Adipocyte (in vitro differentiated cells): ENCODE measurements at regions not wholly inside any gene's neighbourhood (a gene's known extent, or its start where the extent isn't known, plus 50 kb on each side); places are given as distances from the start of the nearest gene placed in this dataset.

Experiments used
- DNase-seq: peaks from one replicate; pipeline ENCODE4 v3.0.0-alpha.2; 2015; ENCODE audit warnings: low read depth
- H3K27me3 ChIP-seq: replicated peaks from 2 replicates; pipeline ENCODE4 v1.7.0; 2013; ENCODE audit warnings: mild to moderate bottlenecking, low read length, moderate library complexity; ENCODE audit not compliant: control insufficient read depth, insufficient read depth
- H3K36me3 ChIP-seq: 2 replicates; pipeline ENCODE4 v1.7.0; 2013; ENCODE audit warnings: low read length, mild to moderate bottlenecking, moderate library complexity; ENCODE audit not compliant: control insufficient read depth, insufficient read depth, severe bottlenecking
- H3K4me1 ChIP-seq: 2 replicates; pipeline ENCODE4 v1.7.0; 2013; ENCODE audit warnings: mild to moderate bottlenecking, low read length, moderate library complexity; ENCODE audit not compliant: control insufficient read depth, insufficient read depth
- H3K4me3 ChIP-seq: 2 replicates; pipeline ENCODE4 v1.7.0; 2013; ENCODE audit warnings: mild to moderate bottlenecking, low read length, moderate library complexity
- H3K9ac ChIP-seq: 2 replicates; pipeline ENCODE4 v1.7.0; 2013; ENCODE audit warnings: mild to moderate bottlenecking, low read length, moderate library complexity
- H3K9me3 ChIP-seq: 2 replicates; pipeline ENCODE4 v1.7.0; 2013; ENCODE audit warnings: mild to moderate bottlenecking, low read length, moderate library complexity; ENCODE audit not compliant: control insufficient read depth

DNA sequence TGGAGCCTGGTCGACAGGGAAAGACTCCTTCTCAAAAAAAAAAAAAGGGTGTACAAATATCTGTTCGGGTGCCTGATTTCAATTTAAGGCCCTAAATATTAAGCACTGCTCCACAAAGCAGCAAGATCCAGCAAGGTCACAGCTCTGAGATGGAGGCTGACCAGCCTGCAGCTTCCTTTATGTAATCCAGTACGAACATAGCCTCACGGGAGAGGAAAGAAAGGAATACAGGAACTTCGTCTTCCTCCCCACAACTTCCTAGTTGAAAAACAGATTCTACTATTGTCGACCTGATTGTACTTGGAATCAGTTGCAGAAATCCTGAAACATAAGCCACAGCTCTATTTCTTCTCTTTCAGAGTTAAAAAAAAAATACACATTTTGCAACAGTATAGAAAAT lies 53.5 kb upstream of the TBC1D9 start:
- DNase-seq = no peak
- Histone ChIP-seq H3K36me3 (no peaks in the 10 kb centered on the region), H3K27me3 (peaks cover 24% of the 10 kb centered on the region), H3K9me3 (no peaks in the 10 kb centered on the region), H3K4me3 (no peak overlapping the region), H3K4me1 (no peaks in the 10 kb centered on the region), H3K9ac (no peak overlapping the region)

DNA sequence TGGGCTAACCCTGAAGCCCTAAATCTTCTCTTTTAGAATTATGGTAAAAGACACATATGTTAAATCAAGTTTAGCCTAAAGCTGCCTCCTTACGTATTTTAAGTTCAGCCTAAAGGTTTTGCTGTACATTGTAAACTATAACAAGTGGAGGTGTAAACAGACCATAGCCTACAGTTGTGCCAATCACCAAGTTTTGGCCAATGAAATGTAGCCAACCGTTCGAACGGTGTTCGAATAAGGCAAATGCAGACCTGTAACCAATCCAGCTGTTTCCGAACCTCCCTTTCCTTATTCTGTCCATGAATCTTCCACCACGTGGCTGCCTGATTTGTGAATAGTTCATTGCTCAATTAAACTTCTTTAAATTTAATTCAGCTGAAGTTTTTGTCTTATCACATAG lies 52.1 kb upstream of the TBC1D9 start:
- no peaks in the 10 kb centered on the region for H3K36me3 ChIP-seq
- H3K4me1 ChIP-seq = no peaks in the 10 kb centered on the region
- H3K27me3 ChIP-seq = peaks cover 24% of the 10 kb centered on the region
- H3K4me3 ChIP-seq = no peak overlapping the region
- no peak for DNase-seq
- no peak overlapping the region for H3K9ac ChIP-seq
- H3K9me3 ChIP-seq = no peaks in the 10 kb centered on the region

DNA sequence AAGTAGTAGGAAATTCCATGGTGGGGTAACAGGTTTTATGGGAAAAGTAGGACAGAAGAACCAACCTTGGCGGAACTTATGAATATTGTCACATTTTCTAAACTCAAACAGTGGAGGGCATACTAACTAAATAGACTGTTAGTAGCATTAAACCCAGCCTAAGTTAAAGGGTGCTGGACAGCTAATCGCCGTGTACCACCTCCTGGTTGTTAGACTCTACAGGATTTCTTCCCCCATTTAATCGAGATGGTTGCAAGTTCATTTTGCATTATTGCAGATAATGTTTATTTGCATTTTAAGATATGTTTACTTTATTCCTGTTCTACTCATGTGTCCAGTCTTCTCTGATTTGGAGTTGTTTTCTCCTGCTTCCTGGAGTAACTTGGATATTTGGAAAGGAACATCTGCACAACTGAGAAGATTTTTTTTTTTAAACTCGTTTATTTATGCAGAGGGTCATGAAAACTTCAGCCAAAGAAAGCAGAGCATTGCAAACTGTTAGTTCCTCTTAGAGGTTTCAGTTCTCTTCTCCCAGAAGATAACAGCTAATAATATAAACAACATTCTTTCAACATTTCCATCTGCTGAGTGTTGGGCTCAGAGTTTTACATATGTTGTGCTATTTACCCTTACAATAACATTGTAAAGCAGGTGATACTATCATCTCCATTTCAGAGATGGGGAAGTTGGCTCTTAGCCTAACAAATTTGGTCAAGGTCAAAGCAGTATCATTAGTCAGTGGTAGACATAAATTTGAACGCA lies 51.5 kb upstream of the TBC1D9 start:
- H3K4me3 ChIP-seq = no peak overlapping the region
- no peaks in the 10 kb centered on the region for H3K4me1 ChIP-seq
- H3K9me3 ChIP-seq = no peaks in the 10 kb centered on the region
- peaks cover 26% of the 10 kb centered on the region for H3K27me3 ChIP-seq
- H3K9ac ChIP-seq = no peak overlapping the region
- DNase-seq = peak; percentile 36
- no peaks in the 10 kb centered on the region for H3K36me3 ChIP-seq

DNA sequence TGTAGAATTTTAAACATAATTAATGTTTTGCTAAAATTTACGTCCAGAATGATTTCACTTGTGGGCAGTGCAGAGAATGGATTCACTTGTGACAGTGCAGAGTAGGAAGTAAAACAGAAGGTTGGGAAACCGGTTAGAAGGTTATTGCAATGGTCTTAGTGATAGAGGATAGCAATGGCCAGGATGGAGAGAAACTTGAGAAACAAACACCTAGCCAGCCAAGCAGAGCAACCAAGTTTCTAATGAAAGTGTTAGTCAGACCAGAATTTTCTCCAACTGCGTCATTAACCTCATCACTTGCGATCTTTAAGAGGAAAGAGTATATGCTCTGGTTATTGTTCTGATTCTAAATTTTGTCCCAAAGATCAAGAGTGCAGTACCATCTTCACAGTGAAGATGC lies 50.0 kb upstream of the TBC1D9 start:
- peaks cover 16% of the 10 kb centered on the region for H3K27me3 ChIP-seq
- H3K4me3 ChIP-seq = no peak overlapping the region
- no peaks in the 10 kb centered on the region for H3K4me1 ChIP-seq
- no peak overlapping the region for H3K9ac ChIP-seq
- no peak for DNase-seq
- no peaks in the 10 kb centered on the region for H3K36me3 ChIP-seq
- H3K9me3 ChIP-seq = no peaks in the 10 kb centered on the region
